K562 (cell line): ENCODE measurements at regions not wholly inside any gene's neighbourhood (a gene's known extent, or its start where the extent isn't known, plus 50 kb on each side); places are given as distances from the start of the nearest gene placed in this dataset.

Experiments used
- BHLHE40 ChIP-seq: IDR thresholded peaks from 2 replicates; pipeline ENCODE4 v1.6.1; 2011; ENCODE audit warnings: low read length, improper control_type of control experiment
- CREB1 ChIP-seq, 2 experiments: sonication (generic) in 1 of 2; formaldehyde crosslinking in 1 of 2; IDR thresholded peaks; 2 replicates each; pipeline versions ENCODE4 v1.6.1 to v1.8.0; 2012 to 2022; ENCODE audit warnings: inconsistent platforms in 1 of 2, mild to moderate bottlenecking in 1 of 2, missing genetic modification reagents in 1 of 2, moderate library complexity in 1 of 2
- MTA1 ChIP-seq: fragments of 450-650 bp; IDR thresholded peaks from 2 replicates; pipeline ENCODE4 v1.6.1; 2017; ENCODE audit warnings: borderline replicate concordance
- SIN3B ChIP-seq: fragments of 450-650 bp; IDR thresholded peaks from 2 replicates; pipeline ENCODE4 v1.6.1; 2017; ENCODE audit warnings: low read depth, mild to moderate bottlenecking, moderate library complexity

DNA sequence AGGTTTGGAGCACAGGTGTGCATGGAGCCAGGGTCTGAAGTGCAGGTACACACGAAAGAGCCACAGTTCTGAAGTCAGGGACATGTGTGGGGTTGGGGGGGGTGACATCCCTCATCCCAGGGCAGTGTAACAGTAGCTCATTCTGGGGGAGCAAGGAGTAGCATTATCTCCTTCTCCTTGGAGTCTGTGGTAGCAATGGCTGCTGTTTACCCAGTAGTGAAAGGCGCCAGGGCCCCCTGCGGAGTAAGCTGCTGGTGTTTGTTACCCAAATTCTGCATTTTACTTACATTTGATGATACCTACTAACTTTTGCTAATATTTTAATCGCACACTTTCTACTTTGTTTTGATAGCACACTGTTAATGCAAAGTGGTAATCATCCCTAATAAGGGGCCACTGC, 665.5 kb downstream of the GATA3 start:
- TF ChIP-seq SIN3B = no peak
- no peak for TF ChIP-seq CREB1 (IDR thresholded peaks at IDR 0.05)
- no peak for TF ChIP-seq CREB1 (CRISPR knock-in tag; IDR thresholded peaks at IDR 0.05)
- TF ChIP-seq MTA1 = no peak
- TF ChIP-seq BHLHE40 = no peak
